Activated CD8-positive, alpha-beta T cell treated with anti-CD3 and anti-CD28 coated beads, Interleukin-2, amount 10 ng/mL, durations not matched to agents 7 days and 5 days (primary cell): ENCODE measurements at regions not wholly inside any gene's neighbourhood (a gene's known extent, or its start where the extent isn't known, plus 50 kb on each side); places are given as distances from the start of the nearest gene placed in this dataset.

ENCODE experiments used
- ATAC-seq: fragments of 150-1000 bp; cut with Tn5 transposase; one replicate; pipeline ENCODE4 v1.10.0; 2021; ENCODE audit warnings: moderate library complexity
- CTCF ChIA-PET: fragments of 350-600 bp; sonication (Branson Sonifier 250); formaldehyde crosslinking; loops from one replicate; lab custom pipeline; 2021; ENCODE audit warnings: antibody characterized with exemption; lab: Charles Lee
- POLR2A ChIA-PET: fragments of 350-600 bp; sonication (Branson Sonifier 250); formaldehyde crosslinking; loops from one replicate; lab custom pipeline; 2021; ENCODE audit warnings: antibody characterized with exemption; lab: Charles Lee
- DNase-seq: peaks from one replicate; pipeline ENCODE4 v3.0.0-alpha.2; 2020
- H3K27ac Mint-ChIP-seq: one replicate; pipeline ENCODE4 v1.8.0; 2021; ENCODE audit warnings: mild to moderate bottlenecking, mixed read lengths
- H3K27me3 Mint-ChIP-seq: one replicate; pipeline ENCODE4 v1.8.0; 2021; ENCODE audit warnings: low read depth, mixed read lengths
- H3K36me3 Mint-ChIP-seq: one replicate; pipeline ENCODE4 v1.8.0; 2021; ENCODE audit warnings: low read depth, mixed read lengths
- H3K4me1 Mint-ChIP-seq: one replicate; pipeline ENCODE4 v1.8.0; 2021; ENCODE audit warnings: low read depth, mixed read lengths
- H3K4me3 Mint-ChIP-seq: one replicate; pipeline ENCODE4 v1.8.0; 2021; ENCODE audit warnings: mild to moderate bottlenecking, mixed read lengths
- H3K9me3 Mint-ChIP-seq: one replicate; pipeline ENCODE4 v1.8.0; 2022; ENCODE audit warnings: mixed read lengths; ENCODE audit not compliant: insufficient read depth

DNA sequence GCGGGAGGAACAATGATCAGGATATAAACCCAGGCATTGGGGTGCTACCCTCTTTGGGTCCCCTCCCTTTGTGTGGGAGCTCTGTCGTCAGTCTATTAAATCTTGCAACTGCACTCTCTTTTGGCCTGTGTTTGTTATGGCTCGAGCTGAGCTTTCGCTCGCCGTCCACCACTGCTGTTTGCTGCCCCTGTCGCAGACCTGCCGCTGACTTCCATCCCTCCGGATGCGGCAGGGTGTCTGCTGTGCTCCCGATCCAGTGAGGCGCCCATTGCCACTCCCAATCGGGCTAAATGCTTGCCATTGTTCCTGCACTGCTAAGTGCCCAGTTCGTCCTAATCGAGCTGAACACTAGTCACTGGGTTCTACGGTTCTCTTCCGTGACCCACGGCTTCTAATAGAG is 1443.7 kb upstream of the CADM2 start:
- H3K9me3 Mint-ChIP-seq, result peaks cover 14% of the 10 kb centered on the region
- no peaks in the 10 kb centered on the region for H3K36me3 Mint-ChIP-seq
- H3K27ac Mint-ChIP-seq, result no peak overlapping the region
- H3K4me3 Mint-ChIP-seq, result no peak overlapping the region
- H3K4me1 Mint-ChIP-seq, result no peaks in the 10 kb centered on the region
- ChIA-PET POLR2A (no interaction called here), CTCF (no interaction called here)
- DNase-seq (no peak), ATAC-seq (no peak)
- H3K27me3 Mint-ChIP-seq, result no peaks in the 10 kb centered on the region

DNA sequence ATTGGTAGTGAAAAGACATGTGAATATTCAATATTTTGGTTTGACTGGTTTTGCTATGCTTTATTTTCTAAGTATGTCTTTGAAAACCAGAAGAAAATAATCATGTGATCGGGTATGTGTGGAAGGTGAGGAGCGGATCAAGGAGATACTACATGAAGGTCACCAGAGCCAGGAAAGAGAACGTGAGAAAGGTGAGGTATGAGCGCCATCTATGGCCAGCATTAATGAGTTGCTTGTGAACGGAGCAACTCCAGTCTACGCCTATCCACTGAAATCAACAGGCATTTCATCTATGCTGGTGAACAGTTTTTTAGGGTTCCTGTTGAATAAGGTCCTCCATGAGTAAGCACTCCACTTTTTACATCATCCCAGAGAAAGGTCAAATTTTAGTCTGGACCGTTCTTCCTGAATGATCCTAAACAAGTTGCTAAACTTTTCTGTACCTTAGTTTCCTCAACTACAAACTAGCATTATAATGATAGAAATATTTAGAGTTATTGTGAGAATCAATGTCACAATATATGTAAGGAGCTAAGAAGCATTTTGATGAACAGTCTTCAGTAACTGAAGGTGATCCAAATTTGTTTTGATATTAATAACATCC is 1435.2 kb upstream of the CADM2 start:
- peaks cover 4% of the 10 kb centered on the region for H3K9me3 Mint-ChIP-seq
- H3K4me3 Mint-ChIP-seq, result no peak overlapping the region
- DNase-seq (no peak), ATAC-seq (no peak)
- no peaks in the 10 kb centered on the region for H3K27me3 Mint-ChIP-seq
- no peaks in the 10 kb centered on the region for H3K36me3 Mint-ChIP-seq
- ChIA-PET POLR2A (no interaction called here), CTCF (no interaction called here)
- no peaks in the 10 kb centered on the region for H3K4me1 Mint-ChIP-seq
- H3K27ac Mint-ChIP-seq, result no peak overlapping the region

DNA sequence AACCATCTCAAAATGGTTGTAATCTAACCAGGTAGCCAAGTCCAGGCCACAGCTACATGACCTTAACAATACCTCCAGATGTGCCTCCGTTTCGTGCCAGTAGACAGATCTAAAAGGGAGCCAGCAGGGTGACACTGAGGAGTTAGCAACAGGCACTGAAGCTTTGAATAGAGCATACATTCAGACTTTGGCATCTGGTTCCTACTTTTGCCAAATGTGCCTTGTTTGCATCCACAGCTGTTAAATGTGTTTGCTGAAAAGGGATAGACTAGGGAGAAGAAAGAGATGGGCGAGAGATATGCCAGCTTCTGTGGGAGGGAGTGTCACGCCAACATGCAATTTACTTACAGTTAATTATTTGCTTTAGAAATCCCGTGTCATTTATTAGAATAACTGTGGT is 1433.9 kb upstream of the CADM2 start:
- POLR2A ChIA-PET, result no interaction called here
- H3K36me3 Mint-ChIP-seq, result no peaks in the 10 kb centered on the region

DNA sequence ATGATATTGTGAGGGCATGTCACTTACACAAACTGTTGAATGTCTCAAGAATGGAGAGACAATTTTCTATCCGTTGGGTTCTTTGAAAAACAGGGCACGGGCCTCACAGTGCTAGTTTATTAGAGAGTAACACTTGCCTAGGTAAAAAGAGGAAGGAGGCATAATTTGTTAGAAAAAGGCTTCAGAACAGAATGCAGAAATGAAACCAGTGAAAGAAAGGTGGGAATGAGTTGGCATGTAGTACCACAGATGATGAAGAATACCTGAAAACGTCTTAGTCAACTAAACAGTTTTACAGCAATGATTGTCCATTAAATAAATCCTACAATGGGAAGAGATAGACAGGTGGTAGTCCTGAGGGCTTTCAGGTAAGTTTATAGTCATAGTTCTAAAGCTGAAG is 1399.7 kb upstream of the CADM2 start:
- Mint-ChIP-seq H3K4me1 (no peaks in the 10 kb centered on the region), H3K4me3 (no peak overlapping the region), H3K9me3 (peaks cover 16% of the 10 kb centered on the region), H3K36me3 (no peaks in the 10 kb centered on the region), H3K27me3 (no peaks in the 10 kb centered on the region), H3K27ac (no peak overlapping the region)
- POLR2A ChIA-PET, result no interaction called here
- CTCF ChIA-PET, result no interaction called here
- no peak for DNase-seq
- no peak for ATAC-seq

More for the DNA sequence above, 1433.9 kb upstream of the CADM2 start:
- H3K27ac Mint-ChIP-seq, result no peak overlapping the region
- CTCF ChIA-PET, result no interaction called here
- ATAC-seq, result no peak
- no peak for DNase-seq
- peaks cover 4% of the 10 kb centered on the region for H3K9me3 Mint-ChIP-seq
- no peaks in the 10 kb centered on the region for H3K27me3 Mint-ChIP-seq
- no peak overlapping the region for H3K4me3 Mint-ChIP-seq
- H3K4me1 Mint-ChIP-seq, result no peaks in the 10 kb centered on the region

DNA sequence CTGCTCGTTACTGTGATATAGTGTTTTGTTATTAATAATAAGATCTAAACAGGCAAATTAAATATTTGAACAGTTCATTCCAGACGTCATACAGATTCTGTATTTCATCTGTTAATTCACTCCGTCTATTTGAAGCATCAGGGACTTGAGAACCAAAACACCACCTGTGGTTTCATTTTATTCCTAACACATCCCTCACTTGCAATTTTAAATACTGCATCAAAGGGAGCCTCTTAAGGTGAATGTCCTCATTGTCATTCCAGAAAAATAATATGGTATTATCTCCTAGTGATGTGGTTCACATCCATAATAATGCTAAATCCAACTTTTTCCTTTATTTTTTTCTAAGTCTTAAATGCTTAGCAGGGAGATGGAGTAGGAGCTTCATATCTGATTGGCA is 1390.9 kb upstream of the CADM2 start:
- no peaks in the 10 kb centered on the region for H3K4me1 Mint-ChIP-seq
- H3K9me3 Mint-ChIP-seq, result no peaks in the 10 kb centered on the region
- POLR2A ChIA-PET, result no interaction called here
- CTCF ChIA-PET, result no interaction called here
- no peak for DNase-seq
- no peak for ATAC-seq
- no peak overlapping the region for H3K4me3 Mint-ChIP-seq
- no peaks in the 10 kb centered on the region for H3K36me3 Mint-ChIP-seq
- H3K27me3 Mint-ChIP-seq, result no peaks in the 10 kb centered on the region
- no peak overlapping the region for H3K27ac Mint-ChIP-seq

DNA sequence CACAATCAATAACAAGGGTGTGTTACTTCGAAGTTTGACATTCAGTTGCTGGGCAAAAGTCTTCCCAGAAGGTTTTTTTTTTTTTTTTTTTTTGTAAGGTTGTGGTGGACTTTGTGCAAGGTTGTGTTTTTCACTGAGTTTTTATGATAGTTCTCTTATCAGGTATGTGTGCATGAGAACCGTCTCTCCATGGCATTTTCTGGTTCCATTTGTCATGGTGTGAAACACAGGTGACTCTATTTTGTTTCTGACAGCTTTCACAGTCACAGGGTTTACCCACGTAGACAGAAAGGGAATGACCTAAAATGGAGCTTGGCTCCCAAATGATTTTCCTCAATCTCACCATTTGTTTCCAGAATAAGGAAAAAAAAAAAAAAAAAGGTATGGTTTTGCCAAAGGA is 1377.2 kb upstream of the CADM2 start:
- Mint-ChIP-seq H3K27ac (no peak overlapping the region), H3K9me3 (peaks cover 8% of the 10 kb centered on the region), H3K27me3 (no peaks in the 10 kb centered on the region), H3K36me3 (no peaks in the 10 kb centered on the region), H3K4me3 (no peak overlapping the region), H3K4me1 (no peaks in the 10 kb centered on the region)
- CTCF ChIA-PET, result no interaction called here
- DNase-seq (no peak), ATAC-seq (no peak)
- POLR2A ChIA-PET, result no interaction called here

DNA sequence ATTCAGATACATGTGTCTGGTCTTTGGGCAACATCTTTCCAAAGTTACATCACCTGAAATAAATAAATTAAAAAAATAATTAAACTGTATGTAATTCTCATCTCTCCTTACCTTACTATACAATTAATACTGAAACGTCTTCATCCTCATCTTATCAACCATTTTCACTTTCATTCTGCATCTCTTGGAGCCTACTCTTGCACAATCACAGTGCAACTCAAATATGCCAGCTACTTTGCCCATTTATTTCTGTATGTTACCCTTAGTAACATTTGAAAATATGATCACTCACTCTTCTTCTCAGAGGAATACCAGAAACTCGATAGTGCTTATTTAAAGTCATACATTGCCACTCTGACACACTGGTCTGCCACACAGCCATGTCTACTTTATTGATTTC is 1357.1 kb upstream of the CADM2 start:
- H3K27ac Mint-ChIP-seq, result no peak overlapping the region
- ChIA-PET CTCF (no interaction called here), POLR2A (no interaction called here)
- peaks cover 15% of the 10 kb centered on the region for H3K9me3 Mint-ChIP-seq
- ATAC-seq (no peak), DNase-seq (no peak)
- no peaks in the 10 kb centered on the region for H3K36me3 Mint-ChIP-seq
- H3K4me3 Mint-ChIP-seq, result no peak overlapping the region
- no peaks in the 10 kb centered on the region for H3K4me1 Mint-ChIP-seq
- no peaks in the 10 kb centered on the region for H3K27me3 Mint-ChIP-seq

DNA sequence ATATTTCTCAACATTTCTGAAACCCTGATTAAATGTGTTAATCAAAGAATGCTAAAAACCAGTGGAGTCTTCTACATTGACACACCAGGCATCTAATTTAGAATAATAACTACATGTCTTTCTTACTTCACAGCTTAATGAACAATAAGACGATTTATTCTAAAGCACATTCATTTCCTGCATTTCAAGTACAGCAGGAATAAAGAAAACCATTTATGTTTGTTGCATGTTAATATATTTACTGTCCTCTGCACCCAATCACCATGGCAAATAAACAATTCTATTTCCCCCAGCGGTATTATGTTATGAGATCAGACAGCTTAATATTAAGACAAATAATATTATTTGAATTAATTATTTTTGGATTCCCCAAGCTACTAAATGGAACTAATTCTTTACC is 1336.3 kb upstream of the CADM2 start:
- no peaks in the 10 kb centered on the region for H3K4me1 Mint-ChIP-seq
- no peak for ATAC-seq

DNA sequence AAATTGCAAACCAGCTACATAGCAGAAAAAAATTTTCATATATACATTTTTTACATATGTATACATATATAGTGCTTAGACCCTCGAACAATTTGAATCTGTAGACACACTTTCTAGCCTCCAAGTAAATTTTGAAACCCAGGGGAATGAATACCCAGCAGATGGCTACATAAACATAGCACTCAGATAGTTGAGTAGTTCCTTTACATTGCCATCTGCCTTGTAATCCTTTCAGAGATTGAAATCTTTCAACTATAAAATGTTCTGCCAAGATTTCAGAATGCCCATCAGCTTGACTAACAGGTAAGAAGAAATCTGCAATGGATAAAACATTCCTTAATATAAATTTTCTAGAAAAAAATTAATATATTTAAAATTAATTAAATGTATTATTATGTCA is 1333.5 kb upstream of the CADM2 start:
- Mint-ChIP-seq H3K4me3 (no peak overlapping the region), H3K36me3 (no peaks in the 10 kb centered on the region), H3K4me1 (no peaks in the 10 kb centered on the region), H3K27me3 (no peaks in the 10 kb centered on the region), H3K27ac (no peak overlapping the region), H3K9me3 (no peaks in the 10 kb centered on the region)
- CTCF ChIA-PET, result no interaction called here
- ATAC-seq, result no peak
- POLR2A ChIA-PET, result no interaction called here
- DNase-seq, result no peak

More for the DNA sequence above, 1336.3 kb upstream of the CADM2 start:
- H3K27ac Mint-ChIP-seq, result no peak overlapping the region
- DNase-seq, result no peak
- no peaks in the 10 kb centered on the region for H3K9me3 Mint-ChIP-seq
- H3K4me3 Mint-ChIP-seq, result no peak overlapping the region
- POLR2A ChIA-PET, result no interaction called here
- H3K27me3 Mint-ChIP-seq, result no peaks in the 10 kb centered on the region
- CTCF ChIA-PET, result no interaction called here
- H3K36me3 Mint-ChIP-seq, result no peaks in the 10 kb centered on the region

DNA sequence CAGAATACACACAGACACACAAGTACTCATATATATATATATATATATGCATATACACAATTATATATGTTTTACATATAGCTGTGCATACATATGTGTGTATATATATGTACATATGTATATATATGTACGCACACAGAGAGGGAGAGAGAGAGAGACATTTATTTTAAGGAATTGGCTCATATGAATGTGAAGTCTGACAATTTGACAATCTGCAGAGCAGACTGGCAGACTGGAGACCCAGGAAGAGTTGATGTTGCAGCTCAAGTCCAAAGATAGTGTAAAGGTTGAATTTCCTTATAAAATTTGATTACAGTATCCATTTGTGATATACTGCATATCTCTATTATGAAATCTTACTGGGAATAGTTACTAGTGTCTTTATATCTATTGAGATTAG is 1330.3 kb upstream of the CADM2 start:
- H3K9me3 Mint-ChIP-seq, result peaks cover 10% of the 10 kb centered on the region
- no peaks in the 10 kb centered on the region for H3K36me3 Mint-ChIP-seq
- CTCF ChIA-PET, result no interaction called here
- H3K4me3 Mint-ChIP-seq, result no peak overlapping the region
- H3K27me3 Mint-ChIP-seq, result no peaks in the 10 kb centered on the region
- no peak for ATAC-seq
- POLR2A ChIA-PET, result no interaction called here
- H3K4me1 Mint-ChIP-seq, result no peaks in the 10 kb centered on the region
- DNase-seq, result no peak
- no peak overlapping the region for H3K27ac Mint-ChIP-seq

DNA sequence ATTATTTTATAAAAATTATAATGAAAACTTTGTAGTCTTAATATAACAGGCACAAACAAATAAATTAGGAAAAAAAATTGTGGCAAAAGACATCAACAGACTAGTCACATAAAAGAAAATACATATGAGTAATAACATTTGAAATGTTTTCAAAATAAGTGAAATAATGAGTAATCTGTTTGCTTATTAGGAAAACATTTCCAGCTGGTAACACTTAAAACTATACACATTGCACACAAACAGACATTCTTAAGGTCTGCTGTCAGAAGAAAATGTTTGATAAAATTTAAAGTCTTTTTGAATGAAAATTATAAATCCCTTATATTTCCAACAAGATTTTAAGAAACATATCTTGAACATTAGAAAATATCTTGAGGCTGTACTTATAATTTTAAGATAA is 1326.3 kb upstream of the CADM2 start:
- no peaks in the 10 kb centered on the region for H3K4me1 Mint-ChIP-seq
- no peak overlapping the region for H3K4me3 Mint-ChIP-seq
- no peak overlapping the region for H3K27ac Mint-ChIP-seq
- DNase-seq (no peak), ATAC-seq (no peak)
- CTCF ChIA-PET, result no interaction called here
- H3K9me3 Mint-ChIP-seq, result peaks cover 17% of the 10 kb centered on the region
- no peaks in the 10 kb centered on the region for H3K27me3 Mint-ChIP-seq
- H3K36me3 Mint-ChIP-seq, result no peaks in the 10 kb centered on the region
- POLR2A ChIA-PET, result no interaction called here

DNA sequence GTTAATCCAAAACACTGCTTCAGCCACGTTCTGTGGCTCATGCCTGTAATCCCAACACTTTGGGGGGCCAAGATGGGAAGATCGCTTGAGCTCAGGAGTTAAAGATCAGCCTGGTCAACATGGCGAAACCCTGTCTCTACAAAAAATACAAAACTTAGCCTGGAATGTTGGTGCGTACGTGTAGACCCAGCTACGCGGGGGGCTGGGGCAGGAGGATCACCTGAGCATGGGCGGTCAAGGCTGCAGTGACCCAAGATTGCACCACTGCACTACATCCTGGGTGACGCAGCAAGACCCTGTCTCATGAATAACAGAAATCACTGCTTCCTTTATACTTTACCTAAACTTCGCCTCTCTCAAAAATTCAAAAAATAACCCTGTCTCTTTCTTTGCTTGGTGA is 1325.0 kb upstream of the CADM2 start:
- ChIA-PET CTCF (no interaction called here), POLR2A (no interaction called here)
- H3K27me3 Mint-ChIP-seq, result no peaks in the 10 kb centered on the region
- DNase-seq (no peak), ATAC-seq (no peak)
- H3K9me3 Mint-ChIP-seq, result peaks cover 20% of the 10 kb centered on the region
- no peak overlapping the region for H3K4me3 Mint-ChIP-seq
- no peak overlapping the region for H3K27ac Mint-ChIP-seq
- no peaks in the 10 kb centered on the region for H3K36me3 Mint-ChIP-seq
- H3K4me1 Mint-ChIP-seq, result no peaks in the 10 kb centered on the region

DNA sequence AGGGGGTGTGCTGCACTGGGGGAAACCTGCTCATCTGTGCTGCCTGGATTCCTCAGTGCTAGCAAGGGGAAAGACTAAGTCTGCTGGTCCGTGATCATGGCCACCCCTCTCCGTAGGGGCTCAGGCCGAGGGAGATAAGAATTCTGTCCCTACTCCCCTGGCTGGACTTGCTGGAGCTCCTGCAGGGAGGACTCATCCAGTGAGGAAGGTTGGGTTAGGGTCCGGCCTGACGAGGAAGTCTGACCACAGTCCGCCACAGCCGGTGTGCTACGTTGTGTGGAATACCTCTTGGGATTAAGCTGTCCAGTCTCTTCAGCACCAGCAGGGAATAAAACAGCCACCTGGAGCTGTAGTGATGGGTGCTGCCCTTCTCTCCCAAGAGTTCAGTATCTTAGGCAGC is 1309.1 kb upstream of the CADM2 start:
- Mint-ChIP-seq H3K27me3 (no peaks in the 10 kb centered on the region), H3K27ac (no peak overlapping the region), H3K9me3 (peaks cover 35% of the 10 kb centered on the region), H3K4me3 (no peak overlapping the region), H3K4me1 (no peaks in the 10 kb centered on the region), H3K36me3 (no peaks in the 10 kb centered on the region)
- ChIA-PET POLR2A (no interaction called here), CTCF (no interaction called here)
- DNase-seq, result no peak
- no peak for ATAC-seq
